GM21447 (cell line): ENCODE measurements at regions not wholly inside any gene's neighbourhood (a gene's known extent, or its start where the extent isn't known, plus 50 kb on each side); places are given as distances from the start of the nearest gene placed in this dataset.
"Not testable (repeated sequence)": the region's sequence is repeated elsewhere in the genome, so short reads cannot be mapped to it uniquely, and the experiment has no call there.

Experiments
- ATAC-seq: cut with Tn5 transposase; IDR thresholded peaks from one replicate; pipeline ENCODE4 v1.9.1; 2021; ENCODE audit not compliant: unreplicated experiment

DNA sequence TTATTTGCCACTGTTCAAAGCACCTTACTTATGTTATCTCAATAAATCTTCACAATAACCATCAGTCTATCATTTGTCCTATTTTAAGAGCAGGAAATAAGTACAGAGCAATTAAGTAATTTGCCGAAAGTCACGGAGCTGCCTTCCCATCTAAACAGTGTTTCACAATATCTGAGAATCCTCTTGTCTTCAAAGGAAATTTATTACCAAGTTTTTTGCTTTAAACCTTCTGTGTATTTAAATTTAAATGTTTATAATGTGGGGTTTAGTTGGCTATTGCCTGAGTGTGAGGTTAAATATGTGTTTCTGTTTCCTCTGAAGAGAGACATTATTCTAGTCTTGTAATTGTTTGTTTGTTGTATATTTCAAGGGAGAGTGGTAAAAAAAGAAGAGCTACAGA lies 633.1 kb downstream of the EFNB2 start:
- ATAC-seq = no peak

DNA sequence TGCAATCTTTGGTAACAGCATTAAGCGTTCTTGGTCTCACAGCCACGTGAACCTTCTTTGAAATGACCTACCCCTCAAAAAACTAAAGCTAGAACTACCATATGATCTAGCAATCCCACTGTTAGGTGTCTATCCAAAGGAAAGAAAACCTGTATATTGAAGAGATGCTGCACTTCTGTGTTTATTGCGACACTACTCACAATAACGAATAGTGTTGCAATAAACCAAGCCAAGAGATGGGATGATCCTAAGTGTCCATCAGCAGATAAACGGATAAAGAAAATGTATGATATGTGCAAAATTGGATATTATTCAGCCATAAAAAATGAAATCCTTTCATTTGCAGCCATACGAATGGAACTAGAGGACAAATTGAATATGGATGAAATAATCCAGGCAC lies 637.9 kb downstream of the EFNB2 start:
- ATAC-seq = no peak

DNA sequence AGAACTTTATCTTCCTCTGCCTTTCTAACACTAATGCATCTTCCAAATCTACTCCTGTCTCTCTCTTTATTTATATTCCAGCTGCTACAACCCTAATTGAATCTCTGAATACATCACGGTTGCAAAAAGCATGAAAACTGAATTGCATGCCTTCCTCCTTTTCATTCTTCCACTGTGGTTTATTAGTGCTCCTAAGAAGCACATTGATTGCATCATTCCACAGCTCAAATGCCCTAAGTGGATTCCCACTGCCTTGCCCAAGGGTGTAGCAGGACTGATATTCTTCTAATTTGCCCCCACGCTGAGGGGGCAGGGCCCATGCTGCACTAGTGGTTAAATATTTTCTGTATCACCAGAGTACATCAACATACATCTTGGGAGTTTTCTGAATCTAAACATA lies 640.8 kb downstream of the EFNB2 start:
- no peak for ATAC-seq

DNA sequence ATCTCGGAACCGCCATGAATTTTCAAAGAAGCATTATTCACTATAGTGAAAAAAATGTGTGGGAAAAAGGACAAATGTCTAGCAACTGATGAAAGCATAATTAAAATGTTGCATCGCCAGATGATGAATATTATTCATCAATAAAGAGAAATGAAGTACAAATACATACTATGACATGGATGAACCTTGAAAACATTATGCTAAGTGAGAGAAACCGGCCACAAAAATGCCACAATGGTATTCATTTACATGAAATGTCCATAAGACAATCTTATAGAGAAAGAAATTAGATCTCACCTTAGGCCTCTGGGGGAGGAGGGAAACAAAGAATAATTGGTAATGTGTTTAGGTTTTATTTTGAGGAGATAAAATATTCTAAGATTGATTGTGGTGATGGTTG lies 645.0 kb downstream of the EFNB2 start:
- ATAC-seq = no peak

DNA sequence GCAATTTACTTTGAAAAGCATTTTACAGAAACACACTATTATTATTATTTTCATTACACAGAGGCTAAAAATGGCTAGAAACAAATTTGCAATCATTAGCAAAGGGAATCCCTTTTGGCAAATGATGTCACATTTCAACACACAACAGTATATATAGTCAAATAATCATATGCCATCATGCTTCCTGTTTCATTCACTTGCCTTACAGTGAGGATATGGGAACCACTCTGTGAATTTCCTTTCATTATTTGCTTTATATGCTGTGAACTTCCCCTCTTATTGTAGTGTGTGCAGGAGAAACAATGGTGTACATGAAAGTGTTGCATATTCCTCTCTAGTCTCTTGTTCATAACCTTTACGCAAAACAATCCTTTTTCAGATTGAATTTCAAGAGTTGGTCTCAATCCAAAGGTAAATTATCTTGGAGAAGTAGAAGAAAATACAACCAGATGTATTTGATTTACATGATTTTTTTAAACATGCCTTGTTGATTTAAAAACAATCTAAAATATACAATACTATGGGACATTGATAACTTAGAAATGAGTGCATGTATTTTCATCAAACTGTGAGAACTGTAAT lies 657.3 kb downstream of the EFNB2 start:
- no peak for ATAC-seq

DNA sequence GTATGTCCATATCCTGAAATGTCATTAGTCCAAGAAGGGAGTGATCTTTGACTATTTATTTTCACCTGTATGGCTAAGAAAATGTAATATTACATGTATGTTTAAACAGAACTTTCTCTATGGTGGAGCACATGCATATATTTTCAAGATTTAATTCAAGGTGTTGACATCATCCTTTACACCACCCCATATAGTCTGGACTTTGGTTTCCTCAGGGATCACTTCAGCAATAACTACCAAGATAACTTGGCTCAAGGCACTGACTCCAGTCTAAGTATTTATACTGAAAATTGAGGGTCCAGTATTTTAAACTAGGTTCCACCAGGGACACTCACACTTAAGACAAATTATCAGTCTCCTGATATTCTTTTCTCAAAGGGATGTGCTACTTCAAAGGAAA lies 660.6 kb downstream of the EFNB2 start:
- no peak for ATAC-seq

DNA sequence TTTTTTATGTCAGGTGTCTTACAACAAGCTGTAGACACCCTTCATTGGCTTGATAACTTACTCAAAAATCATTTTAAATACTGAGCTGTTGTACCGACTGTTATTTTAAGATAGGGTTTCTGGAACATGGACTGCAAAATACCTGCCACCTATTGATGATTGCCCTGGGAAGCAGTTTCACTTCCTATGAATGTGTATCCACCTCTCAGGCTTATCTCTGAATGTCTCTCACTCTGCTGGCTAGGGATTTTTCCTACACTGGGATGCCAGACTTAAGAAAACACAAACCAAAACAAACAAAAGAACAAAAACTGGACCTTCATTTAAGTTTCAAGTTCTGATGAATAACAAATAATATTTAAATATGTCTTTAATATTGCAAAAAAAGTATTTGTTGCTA lies 663.7 kb downstream of the EFNB2 start:
- ATAC-seq = no peak

DNA sequence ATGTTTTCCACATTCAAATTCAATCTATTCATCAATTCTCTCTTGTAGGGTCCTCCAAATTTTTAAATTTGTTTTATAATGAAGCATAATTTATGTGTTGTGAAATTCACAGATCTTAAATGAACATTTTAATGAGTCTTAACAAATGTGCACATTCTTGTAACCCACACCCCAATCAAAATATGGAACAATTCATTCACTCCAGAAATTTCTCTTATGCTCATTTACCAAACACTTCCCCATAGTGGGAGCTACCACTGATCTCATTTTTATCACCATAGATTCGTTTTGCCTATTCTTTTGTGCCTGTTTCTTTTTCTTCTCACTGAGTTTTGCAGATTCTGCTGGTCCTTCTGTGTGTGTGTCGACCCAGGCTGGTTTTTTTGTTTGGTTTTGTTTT lies 664.1 kb downstream of the EFNB2 start:
- no peak for ATAC-seq

DNA sequence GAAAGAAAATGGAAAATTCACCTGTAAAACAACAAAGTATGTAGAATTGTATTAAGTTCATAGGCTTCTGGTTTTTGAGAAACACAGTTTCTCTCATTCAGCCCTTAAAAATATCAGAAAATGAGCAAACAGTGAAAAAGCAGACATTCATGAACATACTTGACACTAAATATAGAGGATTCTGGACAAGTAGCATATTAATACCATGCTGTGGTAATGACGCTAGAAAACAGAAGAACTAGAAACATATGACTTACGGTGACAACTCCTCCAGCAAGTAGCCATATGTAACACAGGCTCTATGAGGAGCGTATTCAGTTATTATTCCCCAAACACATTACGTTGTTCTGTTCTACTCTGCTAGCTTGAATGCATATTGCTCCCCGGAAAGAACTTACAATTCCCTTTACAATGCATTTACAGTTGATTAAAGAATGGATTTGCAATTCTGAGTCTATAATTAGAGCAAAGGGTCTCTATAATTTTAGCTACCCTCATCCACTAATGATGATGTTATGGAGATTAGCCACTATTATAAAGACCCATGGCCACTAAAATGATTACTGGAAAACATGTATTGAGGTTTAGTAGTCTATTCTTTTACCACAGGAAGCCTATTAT lies 672.1 kb downstream of the EFNB2 start:
- no peak for ATAC-seq

DNA sequence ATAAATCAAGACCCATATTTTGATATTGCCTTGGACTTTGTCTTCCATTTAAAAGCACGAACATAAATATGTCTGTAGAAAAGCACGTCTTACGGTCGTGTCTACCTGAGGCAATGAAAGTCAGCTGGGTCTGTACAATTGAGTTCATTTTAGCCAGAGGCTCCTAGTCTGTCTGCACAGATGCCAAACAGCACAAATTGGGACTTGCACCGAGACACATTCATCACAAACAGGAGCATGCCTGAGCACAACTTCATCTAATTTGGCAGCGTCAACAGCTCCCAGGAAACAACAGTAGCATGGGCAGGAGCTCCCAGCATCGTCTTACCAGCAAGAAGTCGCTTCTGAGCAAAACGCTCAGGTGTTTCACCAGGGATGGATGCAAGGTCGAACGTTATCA lies 687.0 kb downstream of the EFNB2 start:
- ATAC-seq = no peak

DNA sequence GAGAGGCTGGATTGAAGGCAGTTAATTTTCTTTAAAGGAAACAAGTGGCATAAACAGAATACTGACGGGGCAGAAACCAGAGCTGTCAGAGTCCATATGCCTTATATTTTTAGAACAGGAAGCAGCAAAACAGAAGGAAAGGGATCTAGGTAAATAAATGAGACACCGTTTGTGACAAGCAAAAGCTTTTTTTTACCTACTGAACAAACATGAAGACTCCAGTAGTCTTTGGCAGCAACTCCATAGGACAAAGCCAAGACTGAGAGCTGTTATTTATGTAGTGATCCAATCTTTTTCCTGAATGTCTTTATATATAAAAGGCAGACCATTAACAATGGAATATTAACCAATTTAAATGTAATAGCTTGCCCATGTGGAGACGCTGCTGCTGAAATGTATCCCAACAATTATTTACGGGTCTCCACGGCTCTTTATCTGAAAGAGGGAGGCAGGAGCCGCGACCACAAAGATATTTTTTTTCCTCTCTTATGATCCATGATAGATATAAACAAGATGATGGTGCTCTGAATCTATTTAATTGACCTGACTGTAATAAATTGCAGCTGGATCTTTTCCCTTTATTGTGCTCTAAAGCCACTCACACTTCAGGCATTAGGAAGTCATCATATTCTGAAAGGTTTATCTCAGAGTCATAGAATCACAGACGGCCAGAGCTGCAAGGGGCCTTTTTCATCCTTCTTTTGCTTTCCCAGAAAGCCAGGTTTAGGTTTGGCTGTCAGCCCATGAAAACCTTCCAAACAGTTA lies 687.8 kb downstream of the EFNB2 start:
- ATAC-seq = no peak

DNA sequence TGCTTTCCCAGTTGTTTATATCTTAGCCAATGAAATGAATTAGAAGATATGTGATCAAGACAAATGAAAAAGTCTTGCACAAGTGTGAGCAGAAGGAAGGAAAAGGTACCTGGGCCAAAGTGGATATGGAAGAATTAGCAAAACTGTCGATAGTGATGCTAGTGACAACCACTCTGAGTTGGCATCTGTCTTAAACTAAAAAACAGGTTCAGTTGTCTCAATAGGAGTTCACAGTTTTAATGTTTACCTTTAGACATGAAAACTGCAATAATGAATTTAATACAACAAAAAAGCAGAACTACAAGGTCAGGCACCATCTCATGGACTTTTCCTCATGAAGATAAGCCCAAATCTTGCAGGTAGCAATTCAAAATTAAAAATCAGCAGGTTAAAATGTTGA lies 688.5 kb downstream of the EFNB2 start:
- ATAC-seq = no peak

DNA sequence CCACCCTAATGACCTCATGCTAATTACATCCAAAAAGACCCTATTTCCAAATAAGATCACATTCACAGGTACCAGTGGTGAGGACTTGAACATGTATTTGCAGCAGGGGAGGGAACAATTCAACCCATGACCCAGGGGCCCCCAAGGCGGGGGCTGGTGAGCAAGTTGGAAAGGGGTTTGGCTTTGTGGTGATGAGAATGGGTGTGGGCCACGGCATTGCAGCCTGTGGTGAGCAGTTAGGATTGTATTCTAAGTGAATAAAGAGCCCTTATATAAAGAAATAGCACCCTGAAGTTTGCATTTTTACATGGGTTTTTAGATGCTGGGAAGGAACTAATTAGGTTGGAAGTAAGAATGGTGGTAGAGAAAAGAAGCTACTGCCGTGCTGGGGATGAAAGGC lies 694.2 kb downstream of the EFNB2 start:
- ATAC-seq = no peak

DNA sequence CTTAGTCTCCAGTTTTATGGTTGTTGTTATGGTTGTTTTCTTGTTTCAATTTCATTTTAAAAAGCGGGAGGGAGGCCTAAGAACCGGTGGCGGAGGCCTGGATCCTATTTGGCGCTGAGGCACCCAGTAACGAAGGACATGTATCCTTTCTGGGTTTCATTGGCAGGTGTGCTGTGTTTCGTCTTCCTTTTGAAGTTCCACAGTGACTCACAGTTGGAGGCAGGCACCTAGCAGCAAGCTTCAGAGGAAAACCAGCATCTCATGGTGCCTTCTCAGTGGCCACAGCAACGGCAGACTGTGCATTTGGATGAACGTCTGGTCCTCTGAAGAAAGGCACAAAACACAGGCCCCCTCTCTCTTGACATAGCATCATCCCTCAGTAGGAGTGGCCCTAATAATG lies 697.2 kb downstream of the EFNB2 start:
- no peak for ATAC-seq

DNA sequence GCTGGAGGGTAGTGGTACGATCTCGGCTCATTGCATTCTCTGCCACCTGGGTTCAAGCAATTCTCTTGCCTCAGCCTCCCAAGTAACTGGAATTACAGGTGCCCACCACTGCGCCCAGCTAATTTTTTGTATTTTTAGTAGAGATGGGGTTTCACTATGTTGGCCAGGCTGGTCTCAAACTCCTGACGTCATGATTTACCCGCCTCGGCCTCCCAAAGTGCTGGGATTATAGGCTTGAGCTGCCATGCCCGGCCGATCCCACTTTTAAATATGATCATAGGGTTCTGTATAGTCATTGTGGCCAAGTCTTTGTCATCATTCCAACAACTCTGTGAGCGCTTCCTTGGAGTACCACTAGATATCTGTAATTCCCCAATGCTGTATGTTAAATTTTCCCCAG lies 698.2 kb downstream of the EFNB2 start:
- not testable (repeated sequence) for ATAC-seq

DNA sequence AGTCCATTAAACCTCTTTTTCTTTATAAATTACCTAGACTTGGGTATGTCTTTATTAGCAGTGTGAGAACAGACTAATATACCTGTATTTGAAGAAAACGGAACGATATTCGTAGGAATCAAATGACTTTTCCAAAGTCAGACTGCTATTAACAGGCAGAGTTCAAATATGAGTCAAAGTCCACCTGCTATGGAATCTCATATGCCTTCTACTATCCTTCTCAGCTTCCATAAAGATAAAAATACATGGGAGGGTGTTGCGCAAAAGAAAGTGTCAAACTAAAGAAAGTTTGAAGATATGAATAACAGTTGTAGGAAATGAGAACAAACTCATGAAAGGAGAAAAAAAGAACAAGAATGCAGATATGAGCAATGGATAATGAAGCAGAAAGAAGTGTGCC lies 704.6 kb downstream of the EFNB2 start:
- ATAC-seq = no peak

DNA sequence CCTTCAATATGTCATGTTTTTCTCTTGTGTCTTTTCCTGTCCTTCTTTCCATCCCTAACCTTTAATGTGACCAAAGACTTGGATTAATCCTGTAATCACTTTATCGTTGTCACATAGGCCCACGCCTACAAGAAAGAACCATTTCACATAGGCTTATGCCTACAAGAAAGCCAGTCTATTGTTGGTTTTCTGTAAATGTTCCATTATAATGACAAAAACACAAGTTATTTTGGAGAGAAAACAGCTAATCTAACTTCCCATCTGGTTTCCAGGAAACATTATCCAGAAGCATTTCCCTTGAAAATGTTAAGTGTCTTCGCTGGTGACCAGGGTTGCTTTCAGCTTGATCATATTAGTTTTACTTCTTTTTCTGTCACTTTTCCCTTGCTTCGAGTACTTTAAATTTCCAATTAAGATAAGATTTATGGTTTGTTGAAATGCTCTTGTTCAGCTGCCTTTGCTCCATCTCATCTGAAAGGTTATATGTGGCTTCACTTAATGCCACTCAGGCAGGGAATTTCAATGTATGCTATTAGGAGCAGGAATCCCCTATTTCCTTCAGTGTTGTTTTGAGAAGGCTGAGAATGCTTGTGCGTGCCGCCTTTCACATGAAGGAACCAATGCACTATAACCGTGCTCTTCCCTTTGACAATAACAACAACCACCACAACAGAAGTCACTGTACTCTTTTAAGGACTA lies 708.2 kb downstream of the EFNB2 start:
- ATAC-seq = no peak

DNA sequence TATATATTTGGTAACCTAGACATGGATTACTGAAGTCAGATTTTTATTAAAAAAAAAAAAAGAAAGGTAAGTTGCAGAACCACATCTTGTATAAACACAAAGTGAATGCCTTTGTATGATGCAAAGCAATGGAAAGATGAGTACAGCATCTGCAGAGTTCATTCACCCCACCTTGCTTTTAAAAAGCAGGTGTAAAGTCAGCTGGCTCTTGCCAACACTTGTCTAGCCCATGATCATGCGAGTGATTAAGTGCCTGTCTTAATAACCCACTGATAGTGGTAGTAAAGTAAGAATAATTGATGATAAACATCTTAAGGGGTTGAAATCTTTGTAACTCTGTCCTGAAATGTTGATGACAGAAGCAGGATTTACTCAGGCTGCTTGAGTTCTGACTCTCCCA lies 710.4 kb downstream of the EFNB2 start:
- ATAC-seq = no peak

DNA sequence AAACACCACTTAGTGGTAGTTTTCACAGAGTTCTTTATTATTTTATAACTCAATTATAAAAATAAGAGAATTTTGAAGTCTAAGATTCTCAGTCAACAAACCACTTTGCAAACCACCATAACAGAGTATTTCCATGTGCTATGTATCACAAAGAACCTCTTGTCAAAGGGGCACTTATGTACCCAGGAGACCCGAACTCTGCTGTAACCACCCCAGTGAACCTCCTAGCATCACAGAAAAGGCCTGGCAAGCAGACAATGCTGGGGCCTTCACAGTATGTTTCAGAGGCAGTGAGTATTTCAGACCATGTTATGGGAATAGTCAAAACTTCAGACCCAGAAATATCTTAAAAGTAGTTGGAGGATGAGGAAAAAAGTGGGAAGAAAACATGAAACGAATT lies 714.1 kb downstream of the EFNB2 start:
- ATAC-seq = no peak

DNA sequence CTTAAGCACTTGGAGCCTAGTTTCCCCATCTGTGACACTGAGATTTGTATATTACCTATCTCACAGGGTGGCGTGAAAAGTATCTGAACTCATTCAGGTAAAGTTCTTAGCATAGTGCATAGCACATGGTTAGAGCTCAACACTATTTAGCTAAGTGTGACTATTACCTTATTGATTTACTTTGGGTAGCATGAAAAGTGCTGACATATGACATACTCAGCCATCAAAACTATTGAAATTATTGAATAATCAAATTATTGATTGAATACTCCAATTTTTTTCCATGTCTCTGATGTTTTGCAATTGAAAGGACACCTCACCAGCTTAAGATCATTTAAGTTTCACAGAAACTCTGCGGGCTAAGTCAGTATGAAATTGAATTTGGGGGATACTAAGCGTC lies 715.0 kb downstream of the EFNB2 start:
- ATAC-seq = no peak

DNA sequence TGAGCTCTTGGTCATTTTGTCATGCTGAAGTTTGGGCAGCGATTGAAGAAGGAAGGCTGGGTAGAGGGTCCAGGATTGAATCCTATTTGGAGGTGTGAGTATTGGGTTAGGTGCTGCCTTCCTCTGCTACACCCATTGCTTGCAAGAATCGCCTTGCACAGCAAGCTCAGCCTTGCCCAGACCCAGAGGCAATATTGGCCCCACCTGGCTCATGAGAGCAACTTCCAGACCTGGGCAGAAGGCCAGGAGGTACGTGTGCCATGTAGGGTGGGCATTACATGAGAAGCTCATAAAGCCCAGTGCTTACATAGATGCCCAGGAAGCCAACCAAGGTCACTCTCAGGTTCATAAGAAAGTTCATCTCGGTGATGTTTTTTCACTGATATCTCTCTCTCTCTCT lies 718.0 kb downstream of the EFNB2 start:
- ATAC-seq = no peak

DNA sequence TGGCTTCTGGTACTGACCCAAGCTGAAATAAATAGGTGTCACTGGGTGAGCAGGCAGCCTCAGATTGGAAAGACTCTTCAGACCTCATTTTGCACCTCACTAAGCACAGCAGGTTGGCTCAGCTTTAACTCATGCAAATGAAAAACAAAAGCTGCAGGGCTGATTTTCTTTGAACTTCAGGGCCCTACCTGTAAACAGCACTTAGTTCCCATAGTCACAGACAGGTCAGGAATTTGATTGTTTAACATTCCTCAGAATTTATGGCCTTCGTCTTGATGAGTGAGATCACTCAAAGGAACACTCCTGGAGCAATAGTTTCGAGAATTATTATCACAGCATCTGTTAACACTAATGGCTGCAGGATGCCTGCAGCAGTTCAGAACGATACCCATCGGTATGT lies 718.5 kb downstream of the EFNB2 start:
- ATAC-seq = no peak
